ENCODE measurements at regions not wholly inside any gene's neighbourhood (a gene's known extent, or its start where the extent isn't known, plus 50 kb on each side); places are given as distances from the start of the nearest gene placed in this dataset.
"Not testable (repeated sequence)": the region's sequence is repeated elsewhere in the genome, so short reads cannot be mapped to it uniquely, and the experiment has no call there.

- FAIRE-seq, result no peak
Observed at GRCh38 chr9:86997156-86997555, 49.9 kb upstream of the GAS1 start.

GRCh38 chr9:86997951-86998350 lies 50.6 kb upstream of the GAS1 start:
- FAIRE-seq, result no peak

- FAIRE-seq, result no peak
Observed at GRCh38 chr9:87002517-87002916, 55.2 kb upstream of the GAS1 start.

GRCh38 chr9:87004016-87004415 lies 56.7 kb upstream of the GAS1 start:
- no peak for FAIRE-seq

DNA sequence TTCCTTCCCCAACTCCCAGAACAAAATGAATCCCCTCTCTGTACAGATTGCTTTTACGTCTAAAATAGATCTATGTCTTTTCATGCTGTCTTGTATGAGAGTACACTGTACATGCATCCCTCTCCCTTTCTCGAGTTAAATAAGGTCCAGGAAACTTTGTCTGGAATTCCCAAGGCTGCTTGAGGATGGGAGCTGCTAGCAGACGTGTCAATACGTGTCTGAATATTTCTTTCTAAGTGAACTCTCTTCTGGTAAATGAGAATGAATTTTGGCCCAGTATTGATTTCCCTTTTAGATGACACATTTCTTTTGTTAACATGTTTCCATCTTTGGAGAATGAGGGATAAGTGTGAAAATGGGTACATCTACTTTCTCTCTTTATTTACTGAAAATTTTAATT lies 59.6 kb upstream of the GAS1 start:
- no peak for FAIRE-seq

DNA sequence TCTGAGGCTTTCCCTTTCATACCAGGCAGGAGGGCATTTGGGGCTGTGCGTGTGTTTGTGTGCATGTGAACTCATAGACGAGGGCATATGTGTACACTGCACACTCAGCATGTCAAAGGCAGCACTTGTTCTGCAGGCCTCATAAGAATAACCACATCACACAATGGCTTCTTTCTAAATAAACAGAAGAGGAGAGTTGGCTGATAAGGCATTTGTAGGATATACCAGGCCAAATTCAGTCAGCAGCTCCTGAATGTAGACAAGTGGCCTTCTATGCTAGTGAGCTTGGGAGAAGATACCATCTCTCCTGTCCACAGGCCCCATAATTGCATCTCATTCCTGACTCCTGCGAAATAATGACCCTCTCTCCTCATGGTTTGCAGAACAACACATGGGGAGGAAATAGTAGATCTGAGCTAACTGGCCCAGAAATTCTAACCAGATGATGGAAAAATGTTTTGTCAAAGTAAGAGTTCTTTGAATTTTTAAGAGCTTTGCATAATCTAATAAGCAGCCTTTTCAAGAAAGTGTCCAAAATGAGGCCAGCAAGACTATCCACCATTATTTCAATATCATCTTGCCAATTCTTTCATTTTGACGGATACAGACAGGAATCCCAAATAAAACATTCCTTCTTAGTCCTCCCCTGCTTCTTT lies 60.5 kb upstream of the GAS1 start:
- FAIRE-seq, result no peak

- no peak for FAIRE-seq
Observed at GRCh38 chr9:87008667-87009066, 61.4 kb upstream of the GAS1 start.

- no peak for FAIRE-seq
Observed at GRCh38 chr9:87010626-87011025, 63.3 kb upstream of the GAS1 start.

DNA sequence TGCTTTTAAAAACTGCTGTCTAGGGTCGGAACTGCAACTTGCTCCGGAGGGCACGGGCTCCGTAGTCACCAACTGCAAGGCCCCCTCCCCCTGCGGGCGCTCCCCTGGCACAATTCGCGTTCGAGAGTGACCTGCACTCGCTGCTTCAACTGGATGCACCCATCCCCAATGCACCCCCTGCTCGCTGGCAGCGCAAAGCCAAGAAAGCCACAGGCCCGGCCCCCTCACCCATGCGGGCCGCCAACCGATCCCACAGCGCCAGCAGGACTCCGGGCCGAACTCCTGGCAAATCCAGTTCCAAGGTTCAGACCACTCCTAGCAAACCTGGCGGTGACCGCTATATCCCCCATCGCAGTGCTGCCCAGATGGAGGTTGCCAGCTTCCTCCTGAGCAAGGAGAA lies 64.2 kb upstream of the GAS1 start:
- no peak for FAIRE-seq

DNA sequence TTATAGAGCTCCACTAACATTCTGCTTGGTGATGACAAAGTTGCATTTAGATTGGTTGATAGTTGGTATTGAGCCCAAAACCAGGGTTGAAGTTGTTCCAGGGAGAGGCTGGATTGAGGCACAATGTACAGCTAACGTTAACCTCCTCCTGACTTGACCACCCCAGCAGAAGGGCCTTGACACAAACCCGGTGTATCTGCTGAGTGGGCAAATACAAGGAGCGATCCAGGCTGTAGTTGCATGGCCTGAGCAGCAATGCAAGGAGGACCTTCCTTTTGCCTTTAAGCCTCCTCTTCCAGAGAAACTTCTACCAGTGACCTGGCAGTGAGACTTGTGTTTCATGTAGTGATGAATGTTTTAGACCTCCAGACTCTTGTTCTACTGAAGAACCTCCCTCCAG lies 66.2 kb upstream of the GAS1 start:
- no peak for FAIRE-seq

GRCh38 chr9:87014436-87014835 lies 67.1 kb upstream of the GAS1 start:
- FAIRE-seq, result no peak

GRCh38 chr9:87016681-87017080 lies 69.4 kb upstream of the GAS1 start:
- FAIRE-seq, result no peak

GRCh38 chr9:87020169-87020950 lies 73.1 kb upstream of the GAS1 start:
- no peak for FAIRE-seq

DNA sequence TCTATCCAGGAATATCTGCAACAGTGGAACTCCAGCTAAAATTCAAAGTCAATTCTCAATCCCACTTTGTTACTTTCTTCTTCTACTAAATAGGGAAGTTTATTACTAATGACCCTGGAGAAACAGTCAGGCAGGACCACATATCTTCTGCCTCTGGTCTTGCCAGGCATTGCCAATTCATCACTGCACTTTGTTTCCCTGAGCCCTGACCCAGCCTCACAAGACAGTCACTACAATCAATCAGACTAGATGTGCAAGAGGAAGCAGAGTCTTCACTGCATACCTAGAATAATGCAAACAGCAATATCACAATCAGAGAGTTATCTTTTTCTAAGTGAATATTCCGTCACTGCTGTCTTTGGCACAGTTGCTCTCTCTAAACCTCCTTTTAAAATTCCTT lies 74.9 kb upstream of the GAS1 start:
- no peak for FAIRE-seq

GRCh38 chr9:87026204-87026603 lies 78.9 kb upstream of the GAS1 start:
- no peak for FAIRE-seq

GRCh38 chr9:87028836-87029235 lies 81.5 kb upstream of the GAS1 start:
- not testable (repeated sequence) for FAIRE-seq

GRCh38 chr9:87029905-87030304 lies 82.6 kb upstream of the GAS1 start:
- no peak for FAIRE-seq

- FAIRE-seq, result no peak
Observed at GRCh38 chr9:87034841-87035240, 87.5 kb upstream of the GAS1 start.

DNA sequence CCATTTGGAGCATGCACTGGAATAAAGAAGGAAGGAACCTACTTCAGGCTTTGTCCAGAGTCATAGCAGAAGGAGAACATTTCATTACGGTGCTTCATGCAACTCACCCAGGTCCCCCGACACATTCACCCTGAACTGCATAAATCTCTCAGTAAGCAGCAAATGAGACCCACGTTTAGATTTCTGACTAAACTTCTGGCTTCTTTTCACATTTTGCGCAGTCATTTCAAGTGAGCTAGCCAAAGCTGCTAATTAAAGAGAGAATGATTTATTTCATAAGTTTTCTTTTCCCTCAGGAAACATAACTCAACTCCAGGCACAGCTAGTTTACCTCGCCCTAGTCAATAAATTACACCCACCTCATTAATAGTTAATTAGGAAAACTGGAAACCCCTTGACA lies 88.6 kb upstream of the GAS1 start:
- FAIRE-seq, result no peak

DNA sequence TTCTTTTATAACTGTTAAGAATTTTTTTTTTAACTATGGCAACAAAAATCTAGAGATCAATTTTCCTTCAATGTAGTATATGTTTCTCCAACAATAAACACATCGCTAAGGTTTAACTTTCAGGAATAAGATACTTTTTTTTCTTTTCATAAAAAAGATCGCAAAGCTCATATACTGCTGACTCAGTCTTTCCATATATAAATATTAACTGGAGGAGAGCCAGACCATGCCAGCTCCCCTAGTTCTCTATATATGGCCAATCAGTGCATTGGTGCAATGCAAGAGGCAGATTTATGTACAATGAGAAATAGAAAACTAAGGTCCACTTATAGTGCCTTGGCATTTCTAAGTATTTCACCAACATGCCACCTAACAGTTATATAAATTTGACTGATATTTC lies 89.2 kb upstream of the GAS1 start:
- FAIRE-seq, result no peak

GRCh38 chr9:87039809-87040392 lies 92.6 kb upstream of the GAS1 start:
- FAIRE-seq, result no peak

- no peak for FAIRE-seq
Observed at GRCh38 chr9:87040410-87041009, 93.2 kb upstream of the GAS1 start.

DNA sequence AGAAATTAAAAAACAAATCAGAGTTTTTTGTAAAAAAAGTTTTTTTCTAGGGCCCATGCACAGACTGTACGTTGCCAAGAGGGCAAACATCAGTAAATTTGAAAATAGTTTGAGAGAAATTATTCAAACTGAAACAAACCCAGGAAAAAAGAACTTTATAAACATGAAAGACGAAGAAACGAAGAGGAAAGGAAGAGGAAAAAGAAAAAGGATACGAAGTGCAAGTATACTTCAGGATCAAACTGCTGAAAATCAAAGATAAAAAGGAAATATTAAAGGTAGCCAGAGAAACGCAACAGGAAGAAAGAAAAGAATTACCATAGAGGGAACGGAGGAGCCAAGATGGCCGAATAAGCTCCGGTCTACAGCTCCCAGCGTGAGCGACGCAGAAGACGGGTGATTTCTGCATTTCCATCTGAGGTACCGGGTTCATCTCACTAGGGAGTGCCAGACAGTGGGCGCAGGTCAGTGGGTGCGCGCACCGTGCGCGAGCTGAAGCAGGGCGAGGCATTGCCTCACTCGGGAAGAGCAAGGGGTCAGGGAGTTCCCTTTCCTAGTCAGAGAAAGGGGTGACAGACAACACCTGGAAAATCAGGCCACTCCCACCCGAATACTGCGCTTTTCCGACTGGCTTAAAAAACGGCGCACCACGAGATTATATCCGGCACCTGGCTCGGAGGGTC lies 94.4 kb upstream of the GAS1 start:
- not testable (repeated sequence) for FAIRE-seq
